ENCODE measurements at regions not wholly inside any gene's neighbourhood (a gene's known extent, or its start where the extent isn't known, plus 50 kb on each side); places are given as distances from the start of the nearest gene placed in this dataset.

DNA sequence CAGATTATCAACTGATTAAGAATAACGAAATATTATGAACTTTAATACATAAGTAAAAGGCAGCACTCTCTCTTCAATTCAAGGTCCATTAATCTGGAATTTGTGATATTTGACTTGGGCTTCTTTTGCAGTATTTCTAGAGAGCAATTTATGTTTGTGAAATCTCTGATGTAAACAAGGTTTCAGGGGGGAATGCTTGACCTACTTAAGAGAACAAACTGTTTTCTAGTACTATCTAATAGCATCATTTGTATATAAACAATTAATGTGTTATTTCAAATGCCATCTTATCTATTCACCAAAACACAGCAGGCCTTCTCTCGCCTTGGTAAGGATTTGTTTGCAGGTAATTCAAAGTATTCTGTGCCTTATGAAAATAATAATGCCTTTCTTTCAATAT lies 103.6 kb upstream of the FST start:
- no peak for FAIRE-seq
- no peak for DNase-seq (ENCODE audit: low read depth)

DNA sequence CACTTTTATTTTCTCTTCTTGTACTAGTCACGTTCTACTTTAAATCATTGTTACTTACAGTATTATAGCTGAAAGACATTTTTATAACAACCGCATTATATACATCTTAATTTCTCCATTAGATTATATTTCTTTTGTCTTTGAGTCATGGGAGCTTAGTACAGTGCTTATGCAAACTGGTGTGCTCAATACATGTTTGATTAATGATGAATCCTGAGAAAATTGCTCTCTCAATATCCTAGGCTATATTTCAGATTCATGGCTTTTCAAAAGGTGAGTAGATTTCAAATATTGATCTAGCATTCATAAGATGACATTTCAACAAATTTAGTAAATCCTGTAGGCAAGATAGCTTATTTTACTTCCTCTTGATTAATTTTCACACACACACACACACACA lies 102.2 kb upstream of the FST start:
- no peak overlapping the region for H3K4me3 ChIP-seq (ENCODE audit: low read depth, low read length)
- H3K27me3 ChIP-seq (ENCODE audit: control insufficient read depth, insufficient read depth, low read length) = no peaks in the 10 kb centered on the region
- FAIRE-seq (no peak), DNase-seq (ENCODE audit: low read depth) (peak; percentile 57)
- H3K36me3 ChIP-seq (ENCODE audit: control insufficient read depth, insufficient read depth, low read length) = no peaks in the 10 kb centered on the region
- TF ChIP-seq, protein P1, sequence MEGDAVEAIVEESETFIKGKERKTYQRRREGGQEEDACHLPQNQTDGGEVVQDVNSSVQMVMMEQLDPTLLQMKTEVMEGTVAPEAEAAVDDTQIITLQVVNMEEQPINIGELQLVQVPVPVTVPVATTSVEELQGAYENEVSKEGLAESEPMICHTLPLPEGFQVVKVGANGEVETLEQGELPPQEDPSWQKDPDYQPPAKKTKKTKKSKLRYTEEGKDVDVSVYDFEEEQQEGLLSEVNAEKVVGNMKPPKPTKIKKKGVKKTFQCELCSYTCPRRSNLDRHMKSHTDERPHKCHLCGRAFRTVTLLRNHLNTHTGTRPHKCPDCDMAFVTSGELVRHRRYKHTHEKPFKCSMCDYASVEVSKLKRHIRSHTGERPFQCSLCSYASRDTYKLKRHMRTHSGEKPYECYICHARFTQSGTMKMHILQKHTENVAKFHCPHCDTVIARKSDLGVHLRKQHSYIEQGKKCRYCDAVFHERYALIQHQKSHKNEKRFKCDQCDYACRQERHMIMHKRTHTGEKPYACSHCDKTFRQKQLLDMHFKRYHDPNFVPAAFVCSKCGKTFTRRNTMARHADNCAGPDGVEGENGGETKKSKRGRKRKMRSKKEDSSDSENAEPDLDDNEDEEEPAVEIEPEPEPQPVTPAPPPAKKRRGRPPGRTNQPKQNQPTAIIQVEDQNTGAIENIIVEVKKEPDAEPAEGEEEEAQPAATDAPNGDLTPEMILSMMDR (IDR thresholded peaks at IDR 0.05; ENCODE audit: insufficient read depth, low read length, severe bottlenecking) = no peak

More for the DNA sequence above, 103.6 kb upstream of the FST start:
- TF ChIP-seq, protein P1 (IDR thresholded peaks at IDR 0.05; ENCODE audit: insufficient read depth, low read length, severe bottlenecking) = no peak
- no peaks in the 10 kb centered on the region for H3K36me3 ChIP-seq (ENCODE audit: control insufficient read depth, insufficient read depth, low read length)
- no peaks in the 10 kb centered on the region for H3K27me3 ChIP-seq (ENCODE audit: control insufficient read depth, insufficient read depth, low read length)
- H3K4me3 ChIP-seq (ENCODE audit: low read depth, low read length) = no peak overlapping the region

DNA sequence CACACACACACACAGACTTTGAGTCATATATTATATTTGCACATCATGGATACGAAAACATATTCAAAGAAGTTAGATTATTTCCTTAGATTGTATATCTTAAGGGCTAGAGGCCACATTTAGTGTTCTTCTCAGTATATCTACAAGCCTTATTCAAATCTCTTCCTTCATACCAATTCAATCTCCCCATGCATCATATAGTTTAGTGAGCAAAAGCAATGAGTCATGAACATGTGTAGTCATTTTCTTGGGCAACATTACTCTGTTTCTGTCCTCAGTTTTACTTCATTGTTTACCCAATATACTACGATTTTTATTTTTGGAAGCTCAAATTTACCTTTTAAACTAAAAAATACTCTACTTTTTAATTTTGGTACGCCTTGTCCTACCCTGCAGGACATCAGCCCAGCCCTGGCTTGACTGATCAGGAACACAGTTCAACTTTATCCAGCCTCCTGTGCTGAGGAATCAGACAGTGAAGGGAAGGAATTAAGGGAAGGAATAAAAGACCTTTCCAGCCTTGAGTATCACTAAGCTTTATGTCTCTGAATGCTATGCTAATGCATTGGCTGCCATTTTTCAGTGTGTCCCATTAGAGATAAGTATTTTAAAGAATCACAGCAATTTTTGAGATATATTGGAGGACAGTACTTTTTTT lies 101.7 kb upstream of the FST start:
- no peak for FAIRE-seq
- H3K27me3 ChIP-seq (ENCODE audit: control insufficient read depth, insufficient read depth, low read length) = no peaks in the 10 kb centered on the region
- TF ChIP-seq, protein P1 (IDR thresholded peaks at IDR 0.05; ENCODE audit: insufficient read depth, low read length, severe bottlenecking) = no peak
- H3K36me3 ChIP-seq (ENCODE audit: control insufficient read depth, insufficient read depth, low read length) = no peaks in the 10 kb centered on the region
- H3K4me3 ChIP-seq (ENCODE audit: low read depth, low read length) = no peak overlapping the region
- peak; percentile 89 for DNase-seq (ENCODE audit: low read depth)

- TF ChIP-seq, protein P1 (IDR thresholded peaks at IDR 0.05; ENCODE audit: insufficient read depth, low read length, severe bottlenecking) = no peak
- no peaks in the 10 kb centered on the region for H3K27me3 ChIP-seq (ENCODE audit: control insufficient read depth, insufficient read depth, low read length)
- no peaks in the 10 kb centered on the region for H3K36me3 ChIP-seq (ENCODE audit: control insufficient read depth, insufficient read depth, low read length)
- no peak overlapping the region for H3K4me3 ChIP-seq (ENCODE audit: low read depth, low read length)
- FAIRE-seq (no peak), DNase-seq (ENCODE audit: low read depth) (no peak)
Measured at GRCh38 chr5:53386341-53386740, 94.1 kb upstream of the FST start.

DNA sequence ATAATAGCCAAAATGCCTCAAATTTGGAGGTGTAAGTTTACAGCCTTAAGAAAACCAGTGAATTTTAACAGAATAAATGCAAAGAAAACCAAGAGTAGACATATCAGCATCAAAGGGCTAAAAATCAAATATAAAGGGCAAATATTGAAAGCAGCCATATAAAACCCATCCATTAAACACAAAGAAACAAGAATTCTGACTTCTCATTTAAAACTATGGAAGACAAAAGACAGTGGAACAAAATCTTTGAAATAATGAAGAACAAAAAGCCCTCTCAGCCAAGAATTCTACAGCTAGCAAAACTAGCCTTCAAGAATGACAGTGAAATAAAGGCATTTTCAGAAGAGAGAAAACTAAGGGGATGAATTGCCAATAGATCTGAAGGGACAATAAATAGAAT lies 91.3 kb upstream of the FST start:
- FAIRE-seq (no peak), DNase-seq (ENCODE audit: low read depth) (no peak)
- H3K27me3 ChIP-seq (ENCODE audit: control insufficient read depth, insufficient read depth, low read length) = no peaks in the 10 kb centered on the region
- no peaks in the 10 kb centered on the region for H3K36me3 ChIP-seq (ENCODE audit: control insufficient read depth, insufficient read depth, low read length)
- no peak overlapping the region for H3K4me3 ChIP-seq (ENCODE audit: low read depth, low read length)
- TF ChIP-seq, protein P1 (IDR thresholded peaks at IDR 0.05; ENCODE audit: insufficient read depth, low read length, severe bottlenecking) = no peak

- no peaks in the 10 kb centered on the region for H3K36me3 ChIP-seq (ENCODE audit: control insufficient read depth, insufficient read depth, low read length)
- TF ChIP-seq, protein P1 (IDR thresholded peaks at IDR 0.05; ENCODE audit: insufficient read depth, low read length, severe bottlenecking) = no peak
- DNase-seq (ENCODE audit: low read depth) = no peak
- H3K4me3 ChIP-seq (ENCODE audit: low read depth, low read length) = no peak overlapping the region
- no peak for FAIRE-seq
- H3K27me3 ChIP-seq (ENCODE audit: control insufficient read depth, insufficient read depth, low read length) = no peaks in the 10 kb centered on the region
Measured at GRCh38 chr5:53392073-53392472, 88.4 kb upstream of the FST start.
